ENCODE measurements at regions not wholly inside any gene's neighbourhood (a gene's known extent, or its start where the extent isn't known, plus 50 kb on each side); places are given as distances from the start of the nearest gene placed in this dataset.
"Not testable (repeated sequence)": the region's sequence is repeated elsewhere in the genome, so short reads cannot be mapped to it uniquely, and the experiment has no call there.

DNA sequence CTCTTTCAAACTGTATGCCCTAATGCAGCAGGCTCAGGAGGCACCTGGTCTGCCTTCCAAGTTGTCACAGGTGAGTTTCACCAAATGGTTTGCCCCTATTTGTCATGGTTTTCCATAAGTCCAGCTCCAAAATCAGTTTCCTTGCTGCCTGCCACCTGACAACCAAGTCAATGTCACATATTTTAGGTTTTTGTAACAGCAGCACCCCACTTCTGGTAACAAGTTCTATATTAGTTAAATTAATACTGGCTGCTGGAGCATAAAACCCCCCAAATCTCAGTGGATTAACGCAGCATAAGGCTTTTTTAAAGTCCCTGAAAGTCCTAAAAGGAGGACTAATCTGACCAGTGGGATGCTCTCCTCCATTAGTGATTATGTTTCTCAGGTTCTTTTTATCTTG is 200.7 kb downstream of the RRAGC start:
- DNase-seq: no peak

DNA sequence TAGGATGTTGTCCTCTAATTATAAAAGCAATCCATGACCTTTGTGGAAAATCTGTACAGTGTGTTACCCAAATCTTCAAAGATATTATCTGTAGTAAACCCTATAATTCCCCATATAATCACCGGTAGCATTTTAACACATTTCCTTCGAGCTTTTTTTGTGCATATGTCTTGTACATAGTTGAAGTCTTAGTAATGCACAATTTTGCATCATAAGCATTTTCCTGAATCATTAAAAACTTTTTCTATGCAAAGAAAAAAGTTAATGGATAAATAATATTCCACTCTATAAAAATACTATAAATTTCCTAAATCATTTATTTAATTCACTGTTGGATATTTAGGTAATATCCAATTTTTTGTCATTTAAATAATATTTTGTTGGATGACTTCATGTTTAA is 201.7 kb downstream of the RRAGC start:
- no peak for DNase-seq

- DNase-seq: no peak
These were observed 202.2 kb downstream of the RRAGC start for GRCh38 chr1:38657207-38657840.

DNA sequence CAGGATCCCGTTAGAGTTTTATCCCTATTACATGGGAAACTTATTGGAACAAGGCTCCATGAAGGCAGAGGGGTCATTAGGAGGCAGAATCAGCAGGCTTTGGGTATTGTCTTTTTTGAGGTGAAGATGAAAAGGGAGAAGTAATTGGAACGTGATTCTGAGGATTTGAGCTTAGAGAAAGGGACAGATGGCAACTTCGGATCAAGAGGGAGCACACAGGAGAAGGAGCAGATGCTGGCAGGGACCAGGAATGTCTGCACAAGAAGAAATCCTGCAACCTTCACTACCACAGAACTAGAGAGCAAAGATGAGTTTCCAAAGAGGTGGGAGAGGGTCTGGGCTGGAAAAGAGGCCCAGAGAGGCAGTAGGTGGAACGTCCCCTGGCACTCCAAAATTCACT is 202.8 kb downstream of the RRAGC start:
- DNase-seq: no peak

DNA sequence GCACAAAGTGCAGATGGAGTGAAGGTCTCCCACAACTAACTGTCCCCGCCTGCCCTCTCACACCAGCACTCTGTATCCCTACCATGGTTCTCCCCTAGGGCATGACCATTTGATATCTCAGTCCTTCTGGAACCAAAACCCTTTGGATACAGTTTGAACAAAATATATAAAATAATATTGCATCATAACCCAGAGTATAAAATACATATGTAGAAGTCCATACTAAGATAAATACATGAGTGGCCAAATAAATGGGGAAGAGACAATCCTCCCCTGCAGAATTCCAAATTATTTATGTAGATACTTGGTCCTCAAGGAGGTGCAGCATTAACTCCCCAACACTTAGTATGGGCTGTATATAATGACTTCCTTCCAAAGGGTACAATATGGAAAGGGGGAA is 207.4 kb downstream of the RRAGC start:
- DNase-seq: no peak

DNA sequence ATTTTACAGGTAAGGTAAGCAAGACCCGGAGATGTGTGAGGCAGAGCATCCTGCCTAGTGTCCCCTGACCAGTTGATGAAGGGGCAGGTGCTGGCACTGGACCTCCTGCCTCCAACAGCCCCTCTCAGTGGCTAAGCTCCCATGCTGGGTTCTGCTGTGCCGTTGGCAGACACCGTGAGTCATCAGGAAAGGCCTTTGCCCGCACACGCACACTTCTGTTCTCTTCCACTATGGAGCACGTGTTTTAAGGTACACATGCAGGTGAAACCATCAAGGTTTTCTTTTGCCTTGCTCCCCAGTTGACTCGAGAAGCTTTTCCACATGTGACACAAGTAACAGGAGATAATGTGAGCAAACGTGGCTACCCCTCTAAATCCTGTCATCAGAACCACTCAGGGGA is 207.9 kb downstream of the RRAGC start:
- no peak for DNase-seq

GRCh38 chr1:38648417-38648816 is 211.2 kb downstream of the RRAGC start:
- no peak for DNase-seq

GRCh38 chr1:38647341-38647740 is 212.2 kb downstream of the RRAGC start:
- DNase-seq: not testable (repeated sequence)

DNA sequence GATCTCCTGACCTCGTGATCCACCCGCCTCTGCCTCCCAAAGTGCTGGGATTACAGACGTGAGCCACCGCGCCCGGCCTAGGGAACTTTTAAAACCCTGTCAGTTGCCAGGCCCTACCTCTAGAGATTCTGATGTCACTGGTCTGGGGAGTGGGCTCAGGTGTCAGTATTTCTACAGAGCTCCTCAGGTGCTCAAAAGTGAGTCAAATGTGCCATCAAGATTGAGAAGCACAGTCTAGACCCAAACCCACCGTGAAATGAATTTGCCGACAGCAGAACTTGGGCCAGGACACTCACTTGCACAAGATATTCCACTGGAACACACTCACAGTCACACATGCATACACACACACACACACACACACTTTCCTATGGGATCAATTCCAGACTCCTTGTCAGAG is 215.5 kb downstream of the RRAGC start:
- DNase-seq: no peak

DNA sequence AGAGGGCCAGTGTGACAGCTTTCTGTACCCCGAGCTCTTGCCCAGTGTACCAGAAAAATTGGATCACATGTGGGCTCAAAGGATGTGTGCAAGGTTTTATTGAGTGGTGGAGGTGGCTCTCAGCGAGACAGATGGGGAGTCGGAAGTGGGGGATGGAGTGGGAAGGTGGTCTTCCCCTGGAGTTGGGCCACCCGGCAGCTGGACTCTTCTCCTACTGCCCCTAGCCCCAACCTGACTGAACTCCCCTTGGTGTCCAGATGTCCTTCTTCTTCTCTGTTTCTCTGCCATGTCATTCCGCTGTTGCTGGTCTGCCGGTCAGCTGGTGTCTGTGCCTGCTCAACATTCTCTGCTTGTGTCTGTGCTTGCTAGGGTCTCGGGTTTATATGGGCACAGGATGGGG is 217.9 kb downstream of the RRAGC start:
- no peak for DNase-seq

DNA sequence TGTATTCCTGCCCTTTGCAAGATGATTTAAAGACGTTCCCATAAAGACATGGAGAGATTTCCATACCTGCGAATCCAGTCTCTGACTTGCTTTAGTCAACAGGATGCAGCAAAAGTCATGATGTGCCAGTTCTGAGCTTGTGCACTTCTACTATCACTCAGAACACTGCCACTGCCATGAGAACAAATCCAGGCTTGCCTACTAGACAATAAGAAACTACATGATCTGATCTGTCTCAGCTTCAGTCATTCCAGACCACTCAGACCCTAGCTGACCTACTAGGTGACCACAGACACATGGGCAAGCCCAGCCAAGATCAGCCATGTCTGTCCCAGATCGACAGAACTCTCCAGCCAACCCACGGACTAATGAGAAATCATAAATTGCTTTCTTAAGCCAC is 219.2 kb downstream of the RRAGC start:
- no peak for DNase-seq

DNA sequence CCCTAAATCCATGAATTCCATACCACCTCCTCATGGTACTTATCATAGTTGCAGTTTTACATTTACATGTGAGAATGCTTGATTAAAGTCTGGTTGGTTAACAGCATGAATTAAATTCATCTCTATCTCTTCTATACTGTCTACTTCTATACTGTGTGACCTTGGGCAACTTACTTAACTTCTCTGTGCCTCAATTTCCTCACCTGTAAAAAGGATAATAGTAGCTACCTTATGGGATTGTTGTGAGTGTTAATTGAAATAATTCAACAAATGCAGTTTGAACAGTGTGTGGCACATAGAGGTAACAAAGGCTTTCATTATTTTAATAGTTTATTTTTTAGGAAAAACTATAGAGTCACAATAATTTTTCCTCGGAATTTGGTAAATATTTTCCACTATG is 231.3 kb downstream of the RRAGC start:
- DNase-seq: no peak

DNA sequence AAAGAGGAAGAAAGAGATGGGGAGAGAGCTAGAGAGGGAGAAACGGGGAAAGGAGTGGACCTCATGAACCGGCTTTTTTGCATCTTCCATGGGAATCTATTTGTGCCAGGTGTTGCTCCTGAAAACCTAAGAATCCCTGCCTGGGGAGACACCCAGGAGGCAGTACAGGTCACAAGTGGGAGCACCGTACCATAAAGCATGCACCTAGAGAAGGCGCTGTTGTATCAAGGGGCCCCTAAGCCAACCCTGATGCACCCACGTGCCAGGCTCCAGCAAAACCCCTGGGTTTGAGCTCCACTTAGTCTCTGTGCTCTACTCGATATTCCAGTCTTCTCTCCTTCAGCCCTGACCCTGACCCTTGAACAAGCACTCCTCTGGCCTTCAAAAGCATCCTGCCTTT is 233.6 kb downstream of the RRAGC start:
- no peak for DNase-seq

- no peak for DNase-seq
These were observed 235.1 kb downstream of the RRAGC start for GRCh38 chr1:38624336-38625039.

- DNase-seq: no peak
These were observed 236.0 kb downstream of the RRAGC start for GRCh38 chr1:38623529-38623928.

- no peak for DNase-seq
These were observed 237.4 kb downstream of the RRAGC start for GRCh38 chr1:38622197-38622596.

- no peak for DNase-seq
These were observed 242.7 kb downstream of the RRAGC start for GRCh38 chr1:38616846-38617245.

- no peak for DNase-seq
These were observed 243.9 kb downstream of the RRAGC start for GRCh38 chr1:38615680-38616079.

GRCh38 chr1:38614861-38615260 is 244.7 kb downstream of the RRAGC start:
- no peak for DNase-seq

DNA sequence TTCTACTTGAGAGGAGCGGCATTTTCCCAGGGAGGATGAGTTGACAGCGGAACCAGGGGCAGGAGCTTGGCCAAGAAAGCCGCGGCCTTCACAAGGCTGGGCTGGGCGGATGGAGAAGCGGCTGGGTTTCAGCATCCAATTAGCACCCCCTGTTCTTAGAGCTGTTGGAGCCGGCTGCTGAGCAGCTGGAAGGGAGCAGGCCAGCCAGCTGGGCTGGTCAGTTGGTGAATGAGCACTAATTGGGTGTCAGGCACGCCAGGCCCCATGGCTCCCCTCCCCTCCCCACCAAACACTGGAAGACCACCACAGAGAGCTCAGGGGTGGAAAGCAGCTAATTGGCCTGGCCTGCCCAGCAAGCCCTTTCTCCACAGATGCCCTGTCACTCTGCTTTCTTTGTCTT is 245.6 kb downstream of the RRAGC start:
- DNase-seq: peak; percentile 39

GRCh38 chr1:38612951-38613350 is 246.6 kb downstream of the RRAGC start:
- DNase-seq: no peak

DNA sequence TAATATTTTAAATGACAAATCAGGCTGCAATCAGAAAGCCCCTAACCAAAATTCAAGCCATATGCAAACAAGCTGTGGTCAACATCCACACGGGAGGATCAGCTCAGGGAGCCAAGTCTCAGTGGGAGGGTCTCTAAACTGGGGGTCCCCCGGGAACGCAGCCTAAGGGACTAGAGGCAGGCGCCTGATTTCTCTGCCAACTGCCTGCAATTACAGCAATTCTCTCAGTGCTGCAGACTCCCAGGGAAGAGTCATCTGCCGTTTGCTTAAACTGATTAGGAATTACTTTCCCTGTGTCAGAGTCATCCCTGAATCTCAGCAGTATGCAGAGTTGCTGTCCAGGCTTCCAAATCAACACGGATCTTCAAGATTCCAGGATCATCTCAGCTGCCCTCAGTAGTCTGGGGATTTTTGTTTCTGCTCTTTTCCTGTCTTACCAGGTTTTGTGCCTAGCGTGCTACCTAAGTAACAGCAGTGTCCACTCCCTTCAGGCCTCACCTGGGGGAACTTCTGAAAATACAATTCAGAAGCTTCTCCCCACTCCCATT is 247.8 kb downstream of the RRAGC start:
- no peak for DNase-seq

DNA sequence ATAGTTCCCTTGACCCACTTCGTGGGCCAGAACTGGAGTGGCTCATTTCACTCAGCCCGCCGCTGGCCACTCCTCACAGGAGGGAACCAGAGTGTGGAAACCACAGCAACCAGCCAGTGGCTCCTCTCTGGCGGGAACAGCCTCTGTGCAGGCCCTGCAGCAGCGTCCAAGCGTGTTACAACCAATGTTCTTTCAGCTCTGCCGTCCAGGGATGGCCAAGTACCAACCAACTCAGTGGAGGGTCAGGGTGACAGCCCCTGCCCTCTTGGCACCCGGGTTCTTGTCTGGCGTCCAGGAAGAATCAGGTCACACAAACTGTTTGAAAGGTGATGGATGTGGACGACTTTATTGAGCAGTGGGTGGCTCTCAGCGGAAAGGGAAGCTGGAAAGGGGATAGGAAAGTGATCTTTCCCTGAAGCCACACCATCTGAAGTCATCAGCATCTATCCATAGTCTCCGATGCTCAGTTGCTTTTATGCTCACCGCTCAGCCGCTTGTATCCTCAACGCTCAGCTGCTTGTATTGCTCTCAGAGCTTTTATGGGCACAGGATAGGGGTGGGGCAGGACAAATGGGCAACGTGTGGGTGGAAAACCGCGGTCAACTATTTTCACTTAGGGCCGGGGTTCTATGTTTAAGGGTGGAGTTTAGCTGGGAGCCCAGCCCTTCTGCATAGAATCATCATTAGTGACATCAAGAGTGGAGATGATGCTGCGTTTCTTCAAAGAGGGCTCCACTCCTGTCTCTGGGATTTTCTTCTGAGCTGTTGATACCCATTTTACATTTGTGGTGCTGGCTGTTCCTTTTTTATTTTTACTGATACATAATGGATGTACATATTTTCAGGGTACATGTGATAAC is 250.2 kb downstream of the RRAGC start:
- DNase-seq: no peak

All from midbrain (tissue), 1 donor.